ENCODE measurements at regions not wholly inside any gene's neighbourhood (a gene's known extent, or its start where the extent isn't known, plus 50 kb on each side); places are given as distances from the start of the nearest gene placed in this dataset.

GRCh38 chr1:53408755-53409129, 50.5 kb upstream of the DMRTB1 start:
- peaks cover 36% of the 10 kb centered on the region for H3K4me1 Mint-ChIP-seq

DNA sequence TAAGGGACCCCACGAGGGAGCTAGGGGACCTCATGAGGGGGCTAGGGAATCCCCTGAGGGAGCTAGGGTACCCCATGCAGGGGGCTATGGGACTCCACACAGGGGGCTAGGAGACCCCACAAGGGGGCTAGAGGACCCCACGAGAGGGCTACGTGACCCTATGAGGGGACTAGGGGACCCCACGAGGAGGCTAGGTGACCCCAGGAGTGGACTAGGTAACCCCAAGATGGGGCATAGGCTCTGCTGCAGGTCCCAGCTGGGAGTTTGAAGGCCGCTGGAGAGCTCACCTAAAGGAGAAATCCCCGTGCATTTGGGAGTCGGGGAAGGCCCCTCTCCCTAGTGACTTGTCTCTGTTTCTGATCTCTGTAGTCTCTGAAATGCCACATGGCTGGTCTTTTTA, 50.0 kb upstream of the DMRTB1 start:
- Mint-ChIP-seq H3K36me3 (no peaks in the 10 kb centered on the region), H3K4me1 (peaks cover 41% of the 10 kb centered on the region), H3K27ac (no peak overlapping the region), H3K27me3 (no peaks in the 10 kb centered on the region), H3K9me3 (no peaks in the 10 kb centered on the region), H3K4me3 (no peak overlapping the region)
- no peak for DNase-seq

More at GRCh38 chr1:53408755-53409129, 50.5 kb upstream of the DMRTB1 start:
- H3K27ac Mint-ChIP-seq: no peak overlapping the region
- no peak for DNase-seq
- H3K4me3 Mint-ChIP-seq: no peak overlapping the region
- no peaks in the 10 kb centered on the region for H3K27me3 Mint-ChIP-seq
- H3K36me3 Mint-ChIP-seq: no peaks in the 10 kb centered on the region
- H3K9me3 Mint-ChIP-seq: no peaks in the 10 kb centered on the region
